ENCODE measurements at regions not wholly inside any gene's neighbourhood (a gene's known extent, or its start where the extent isn't known, plus 50 kb on each side); places are given as distances from the start of the nearest gene placed in this dataset.

DNA sequence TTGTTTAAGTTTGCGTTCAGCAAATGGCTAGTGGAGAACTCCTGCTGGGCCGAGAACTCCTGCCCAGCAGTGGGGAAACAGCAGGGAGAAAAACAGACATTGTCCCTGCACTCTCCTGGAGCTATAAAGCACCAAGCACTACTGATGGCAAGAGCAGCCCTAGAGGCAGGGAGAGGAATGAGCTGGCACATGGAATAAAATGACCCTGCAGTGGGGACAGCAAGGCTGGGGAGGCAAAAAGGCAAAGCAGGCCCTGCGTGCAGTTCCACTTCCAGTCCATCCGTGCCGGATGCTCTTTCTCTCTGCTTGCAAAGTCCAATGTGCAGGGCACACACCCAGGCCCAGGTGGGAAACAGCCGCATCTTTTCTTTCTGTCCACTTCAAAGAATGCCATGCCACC, 415.5 kb downstream of the LRATD1 start (continued):
- TF ChIP-seq, protein P1, sequence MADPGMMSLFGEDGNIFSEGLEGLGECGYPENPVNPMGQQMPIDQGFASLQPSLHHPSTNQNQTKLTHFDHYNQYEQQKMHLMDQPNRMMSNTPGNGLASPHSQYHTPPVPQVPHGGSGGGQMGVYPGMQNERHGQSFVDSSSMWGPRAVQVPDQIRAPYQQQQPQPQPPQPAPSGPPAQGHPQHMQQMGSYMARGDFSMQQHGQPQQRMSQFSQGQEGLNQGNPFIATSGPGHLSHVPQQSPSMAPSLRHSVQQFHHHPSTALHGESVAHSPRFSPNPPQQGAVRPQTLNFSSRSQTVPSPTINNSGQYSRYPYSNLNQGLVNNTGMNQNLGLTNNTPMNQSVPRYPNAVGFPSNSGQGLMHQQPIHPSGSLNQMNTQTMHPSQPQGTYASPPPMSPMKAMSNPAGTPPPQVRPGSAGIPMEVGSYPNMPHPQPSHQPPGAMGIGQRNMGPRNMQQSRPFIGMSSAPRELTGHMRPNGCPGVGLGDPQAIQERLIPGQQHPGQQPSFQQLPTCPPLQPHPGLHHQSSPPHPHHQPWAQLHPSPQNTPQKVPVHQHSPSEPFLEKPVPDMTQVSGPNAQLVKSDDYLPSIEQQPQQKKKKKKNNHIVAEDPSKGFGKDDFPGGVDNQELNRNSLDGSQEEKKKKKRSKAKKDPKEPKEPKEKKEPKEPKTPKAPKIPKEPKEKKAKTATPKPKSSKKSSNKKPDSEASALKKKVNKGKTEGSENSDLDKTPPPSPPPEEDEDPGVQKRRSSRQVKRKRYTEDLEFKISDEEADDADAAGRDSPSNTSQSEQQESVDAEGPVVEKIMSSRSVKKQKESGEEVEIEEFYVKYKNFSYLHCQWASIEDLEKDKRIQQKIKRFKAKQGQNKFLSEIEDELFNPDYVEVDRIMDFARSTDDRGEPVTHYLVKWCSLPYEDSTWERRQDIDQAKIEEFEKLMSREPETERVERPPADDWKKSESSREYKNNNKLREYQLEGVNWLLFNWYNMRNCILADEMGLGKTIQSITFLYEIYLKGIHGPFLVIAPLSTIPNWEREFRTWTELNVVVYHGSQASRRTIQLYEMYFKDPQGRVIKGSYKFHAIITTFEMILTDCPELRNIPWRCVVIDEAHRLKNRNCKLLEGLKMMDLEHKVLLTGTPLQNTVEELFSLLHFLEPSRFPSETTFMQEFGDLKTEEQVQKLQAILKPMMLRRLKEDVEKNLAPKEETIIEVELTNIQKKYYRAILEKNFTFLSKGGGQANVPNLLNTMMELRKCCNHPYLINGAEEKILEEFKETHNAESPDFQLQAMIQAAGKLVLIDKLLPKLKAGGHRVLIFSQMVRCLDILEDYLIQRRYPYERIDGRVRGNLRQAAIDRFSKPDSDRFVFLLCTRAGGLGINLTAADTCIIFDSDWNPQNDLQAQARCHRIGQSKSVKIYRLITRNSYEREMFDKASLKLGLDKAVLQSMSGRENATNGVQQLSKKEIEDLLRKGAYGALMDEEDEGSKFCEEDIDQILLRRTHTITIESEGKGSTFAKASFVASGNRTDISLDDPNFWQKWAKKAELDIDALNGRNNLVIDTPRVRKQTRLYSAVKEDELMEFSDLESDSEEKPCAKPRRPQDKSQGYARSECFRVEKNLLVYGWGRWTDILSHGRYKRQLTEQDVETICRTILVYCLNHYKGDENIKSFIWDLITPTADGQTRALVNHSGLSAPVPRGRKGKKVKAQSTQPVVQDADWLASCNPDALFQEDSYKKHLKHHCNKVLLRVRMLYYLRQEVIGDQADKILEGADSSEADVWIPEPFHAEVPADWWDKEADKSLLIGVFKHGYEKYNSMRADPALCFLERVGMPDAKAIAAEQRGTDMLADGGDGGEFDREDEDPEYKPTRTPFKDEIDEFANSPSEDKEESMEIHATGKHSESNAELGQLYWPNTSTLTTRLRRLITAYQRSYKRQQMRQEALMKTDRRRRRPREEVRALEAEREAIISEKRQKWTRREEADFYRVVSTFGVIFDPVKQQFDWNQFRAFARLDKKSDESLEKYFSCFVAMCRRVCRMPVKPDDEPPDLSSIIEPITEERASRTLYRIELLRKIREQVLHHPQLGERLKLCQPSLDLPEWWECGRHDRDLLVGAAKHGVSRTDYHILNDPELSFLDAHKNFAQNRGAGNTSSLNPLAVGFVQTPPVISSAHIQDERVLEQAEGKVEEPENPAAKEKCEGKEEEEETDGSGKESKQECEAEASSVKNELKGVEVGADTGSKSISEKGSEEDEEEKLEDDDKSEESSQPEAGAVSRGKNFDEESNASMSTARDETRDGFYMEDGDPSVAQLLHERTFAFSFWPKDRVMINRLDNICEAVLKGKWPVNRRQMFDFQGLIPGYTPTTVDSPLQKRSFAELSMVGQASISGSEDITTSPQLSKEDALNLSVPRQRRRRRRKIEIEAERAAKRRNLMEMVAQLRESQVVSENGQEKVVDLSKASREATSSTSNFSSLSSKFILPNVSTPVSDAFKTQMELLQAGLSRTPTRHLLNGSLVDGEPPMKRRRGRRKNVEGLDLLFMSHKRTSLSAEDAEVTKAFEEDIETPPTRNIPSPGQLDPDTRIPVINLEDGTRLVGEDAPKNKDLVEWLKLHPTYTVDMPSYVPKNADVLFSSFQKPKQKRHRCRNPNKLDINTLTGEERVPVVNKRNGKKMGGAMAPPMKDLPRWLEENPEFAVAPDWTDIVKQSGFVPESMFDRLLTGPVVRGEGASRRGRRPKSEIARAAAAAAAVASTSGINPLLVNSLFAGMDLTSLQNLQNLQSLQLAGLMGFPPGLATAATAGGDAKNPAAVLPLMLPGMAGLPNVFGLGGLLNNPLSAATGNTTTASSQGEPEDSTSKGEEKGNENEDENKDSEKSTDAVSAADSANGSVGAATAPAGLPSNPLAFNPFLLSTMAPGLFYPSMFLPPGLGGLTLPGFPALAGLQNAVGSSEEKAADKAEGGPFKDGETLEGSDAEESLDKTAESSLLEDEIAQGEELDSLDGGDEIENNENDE (IDR thresholded peaks at IDR 0.05; ENCODE audit: insufficient replicate concordance, low read length): no peak
